DND-41 (cell line): ENCODE measurements at regions not wholly inside any gene's neighbourhood (a gene's known extent, or its start where the extent isn't known, plus 50 kb on each side); places are given as distances from the start of the nearest gene placed in this dataset.

Experiments
- CTCF ChIP-seq: IDR thresholded peaks from 2 replicates; pipeline ENCODE4 v1.5.1; 2012; ENCODE audit warnings: borderline replicate concordance, low read length, moderate library complexity, mild to moderate bottlenecking; ENCODE audit not compliant: poor library complexity, severe bottlenecking; ENCODE audit errors: extremely low read depth
- EZH2 ChIP-seq: IDR thresholded peaks from 3 replicates; pipeline ENCODE4 v1.6.1; 2012; ENCODE audit warnings: borderline replicate concordance, low read depth, mild to moderate bottlenecking, moderate library complexity, low read length, inconsistent platforms; ENCODE audit not compliant: severe bottlenecking

- TF ChIP-seq CTCF, result no peak
- no peak for TF ChIP-seq EZH2
Observed at GRCh38 chr9:104429031-104429546, 75.0 kb upstream of the OR13F1 start.
